Cardiac muscle cell (in vitro differentiated cells and primary cell): ENCODE measurements at regions not wholly inside any gene's neighbourhood (a gene's known extent, or its start where the extent isn't known, plus 50 kb on each side); places are given as distances from the start of the nearest gene placed in this dataset.

Experiments used
- DNase-seq, 2 donors: peaks; one replicate each; pipeline versions ENCODE4 v3.0.0 to v3.0.0-alpha.2; 2010 to 2017; ENCODE audit warnings: low read depth in 1 of 2, low spot score in 1 of 2
- H3K27ac ChIP-seq: fragments of 200-600 bp; sonication (generic); 2 replicates; pipeline ENCODE4 v1.5.1; 2016
- H3K27me3 ChIP-seq: fragments of 200-600 bp; sonication (generic); 2 replicates; pipeline ENCODE4 v1.6.0; 2016; ENCODE audit warnings: control low read depth
- H3K36me3 ChIP-seq: fragments of 200-600 bp; sonication (generic); 2 replicates; pipeline ENCODE4 v1.5.1; 2016; ENCODE audit warnings: control low read depth
- H3K4me1 ChIP-seq: fragments of 200-600 bp; sonication (generic); 2 replicates; pipeline ENCODE4 v1.8.1; 2017; ENCODE audit warnings: low read depth, mild to moderate bottlenecking, mixed run types
- H3K4me3 ChIP-seq: fragments of 200-600 bp; sonication (generic); 2 replicates; pipeline ENCODE4 v1.5.1; 2016; ENCODE audit warnings: mild to moderate bottlenecking
- H3K9me3 ChIP-seq: fragments of 200-600 bp; sonication (generic); 2 replicates; pipeline ENCODE4 v1.5.1; 2017; ENCODE audit warnings: low read depth, mild to moderate bottlenecking, control low read depth
- CTCF ChIP-seq: IDR thresholded peaks from 2 replicates; pipeline ENCODE4 v1.5.1; 2012; ENCODE audit warnings: low read depth, mild to moderate bottlenecking, low read length

GRCh38 chr21:36539434-36540150 lies 59.7 kb upstream of the CLDN14 start:
- no peak overlapping the region for H3K27ac ChIP-seq
- DNase-seq, result no peak
- TF ChIP-seq CTCF, result no peak
- H3K27me3 ChIP-seq, result peaks cover 31% of the 10 kb centered on the region
- no peak overlapping the region for H3K4me3 ChIP-seq
- H3K9me3 ChIP-seq, result no peaks in the 10 kb centered on the region
- H3K4me1 ChIP-seq, result no peaks in the 10 kb centered on the region
- no peaks in the 10 kb centered on the region for H3K36me3 ChIP-seq

- no peak for TF ChIP-seq CTCF
- H3K27me3 ChIP-seq, result peaks cover 31% of the 10 kb centered on the region
- DNase-seq, result no peak
- no peak overlapping the region for H3K4me3 ChIP-seq
- no peaks in the 10 kb centered on the region for H3K4me1 ChIP-seq
- H3K27ac ChIP-seq, result no peak overlapping the region
- H3K36me3 ChIP-seq, result no peaks in the 10 kb centered on the region
- H3K9me3 ChIP-seq, result no peaks in the 10 kb centered on the region
Observed at GRCh38 chr21:36540700-36541099, 60.8 kb upstream of the CLDN14 start.

GRCh38 chr21:36541721-36542139 lies 61.8 kb upstream of the CLDN14 start:
- H3K27me3 ChIP-seq, result peaks cover 31% of the 10 kb centered on the region
- no peak for TF ChIP-seq CTCF
- DNase-seq, result no peak

DNA sequence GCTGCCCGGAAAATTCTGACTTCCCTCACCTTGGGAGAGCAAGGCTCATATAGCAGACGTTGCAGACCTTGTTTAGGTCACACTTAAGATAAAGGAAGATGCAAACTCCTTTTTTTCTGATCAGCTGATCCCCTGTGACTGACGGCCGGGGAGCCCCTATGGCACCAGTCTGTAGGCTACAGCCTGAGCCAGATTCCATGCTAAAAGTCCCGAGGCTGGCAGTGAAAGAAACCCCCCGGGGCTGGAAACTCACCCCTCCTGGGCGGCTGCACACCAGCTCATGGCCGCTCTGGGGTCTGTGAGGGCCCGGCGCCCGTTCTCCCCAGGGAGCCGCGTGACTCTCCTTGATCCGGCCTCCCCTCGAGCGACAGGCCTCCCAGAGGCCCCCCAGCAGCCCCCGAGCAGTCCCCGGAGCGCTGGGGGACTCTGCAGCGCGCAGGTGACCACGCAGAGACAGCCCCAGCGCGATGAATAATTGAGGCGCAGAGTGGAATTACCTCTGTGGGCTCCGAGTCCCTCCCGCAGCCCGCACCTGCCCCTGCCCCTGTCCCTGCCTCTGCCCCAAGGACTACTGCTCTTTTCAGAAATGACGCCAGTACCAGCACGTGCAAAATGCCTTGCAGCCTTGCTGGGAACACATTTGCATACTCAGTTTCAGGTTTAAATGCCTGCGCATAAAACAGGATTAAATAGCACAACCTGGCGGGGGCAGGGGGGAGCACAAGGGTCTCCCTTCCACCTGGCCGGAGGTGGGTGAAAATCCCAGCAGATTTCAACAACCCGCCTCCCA lies 62.6 kb upstream of the CLDN14 start:
- no peaks in the 10 kb centered on the region for H3K36me3 ChIP-seq
- no peak overlapping the region for H3K27ac ChIP-seq
- H3K9me3 ChIP-seq, result no peaks in the 10 kb centered on the region
- no peak for TF ChIP-seq CTCF
- DNase-seq, result peak in 1 of 2 donors; percentile 27
- H3K27me3 ChIP-seq, result peaks cover 35% of the 10 kb centered on the region
- no peak overlapping the region for H3K4me3 ChIP-seq
- no peaks in the 10 kb centered on the region for H3K4me1 ChIP-seq

More at GRCh38 chr21:36541721-36542139, 61.8 kb upstream of the CLDN14 start:
- no peaks in the 10 kb centered on the region for H3K36me3 ChIP-seq
- H3K9me3 ChIP-seq, result no peaks in the 10 kb centered on the region
- H3K27ac ChIP-seq, result no peak overlapping the region
- H3K4me1 ChIP-seq, result no peaks in the 10 kb centered on the region
- H3K4me3 ChIP-seq, result no peak overlapping the region

GRCh38 chr21:36543924-36544323 lies 64.0 kb upstream of the CLDN14 start:
- peaks cover 35% of the 10 kb centered on the region for H3K27me3 ChIP-seq
- no peak overlapping the region for H3K4me3 ChIP-seq
- H3K36me3 ChIP-seq, result no peaks in the 10 kb centered on the region
- H3K27ac ChIP-seq, result no peak overlapping the region
- DNase-seq, result no peak
- H3K9me3 ChIP-seq, result no peaks in the 10 kb centered on the region
- no peaks in the 10 kb centered on the region for H3K4me1 ChIP-seq
- no peak for TF ChIP-seq CTCF
